ENCODE measurements at regions not wholly inside any gene's neighbourhood (a gene's known extent, or its start where the extent isn't known, plus 50 kb on each side); places are given as distances from the start of the nearest gene placed in this dataset.

DNA sequence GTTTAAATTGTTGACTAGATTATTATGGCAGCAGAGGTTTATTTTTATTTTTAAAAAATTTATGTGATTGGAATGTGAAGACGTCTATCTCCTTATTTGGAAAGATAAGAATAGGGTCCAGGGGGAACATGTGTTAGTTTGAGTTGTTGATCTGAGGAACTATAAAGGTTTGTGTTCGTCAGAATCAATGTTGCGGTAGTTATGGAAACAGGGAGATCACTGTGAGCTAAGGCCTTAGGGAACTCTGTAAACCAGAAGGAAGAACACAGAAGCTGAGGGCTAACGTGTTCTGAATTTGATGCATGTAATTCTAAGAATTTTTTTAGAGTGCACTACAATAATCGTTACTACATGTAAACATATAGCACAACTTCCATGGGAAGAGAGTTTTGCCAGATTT, 168.5 kb upstream of the ZSWIM2 start:
- no peaks in the 10 kb centered on the region for H3K4me1 ChIP-seq (ENCODE audit: control insufficient read depth in 2 of 2, insufficient read depth in 2 of 2, low read length in 1 of 2)
- no peaks in the 10 kb centered on the region for H3K27me3 ChIP-seq (ENCODE audit: control insufficient read depth in 1 of 2, insufficient read depth in 2 of 2, low read length in 2 of 2)
- H3K36me3 ChIP-seq (ENCODE audit: control insufficient read depth in 2 of 2, insufficient read depth in 2 of 2, low read length in 1 of 2), result no peaks in the 10 kb centered on the region
- no peak overlapping the region for H3K27ac ChIP-seq (ENCODE audit: low read depth in 2 of 2, low read length in 1 of 2)
- no peak overlapping the region for H3K4me3 ChIP-seq (ENCODE audit: low read depth in 1 of 2, low read length in 2 of 2)
- no peaks in the 10 kb centered on the region for H3K9me3 ChIP-seq (ENCODE audit: control insufficient read depth in 2 of 2, insufficient read depth in 1 of 2, low read depth in 1 of 2, low read length in 1 of 2)
- WGBS, 2 donors, result 71 to 77% methylated on average over 5 of the region's 5 CpGs

DNA sequence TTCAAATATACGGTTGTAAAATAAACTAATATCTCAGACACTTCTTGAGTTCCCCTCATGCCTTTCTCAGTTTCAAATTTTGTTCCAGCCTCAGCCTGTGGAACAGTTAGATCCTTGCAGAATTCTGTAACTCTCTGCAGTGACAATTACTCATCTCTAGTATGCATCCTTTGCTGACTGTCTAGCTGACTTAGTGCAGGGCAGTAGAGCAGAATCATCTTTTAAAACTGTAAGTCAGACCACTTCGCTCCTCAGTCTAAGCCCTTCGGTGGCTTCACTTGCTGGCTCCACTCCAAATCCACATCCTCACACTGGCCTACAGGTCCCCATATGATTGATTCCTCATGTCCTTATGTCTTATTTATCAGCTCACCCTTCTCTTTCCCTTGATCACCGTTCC, 164.1 kb upstream of the ZSWIM2 start:
- H3K4me3 ChIP-seq (ENCODE audit: low read depth in 1 of 2, low read length in 2 of 2), result no peak overlapping the region
- 69 to 75% methylated on average over 4 of the region's 4 CpGs for WGBS, 2 donors
- no peaks in the 10 kb centered on the region for H3K9me3 ChIP-seq (ENCODE audit: control insufficient read depth in 2 of 2, insufficient read depth in 1 of 2, low read depth in 1 of 2, low read length in 1 of 2)
- no peaks in the 10 kb centered on the region for H3K36me3 ChIP-seq (ENCODE audit: control insufficient read depth in 2 of 2, insufficient read depth in 2 of 2, low read length in 1 of 2)
- H3K27ac ChIP-seq (ENCODE audit: low read depth in 2 of 2, low read length in 1 of 2), result no peak overlapping the region
- H3K27me3 ChIP-seq (ENCODE audit: control insufficient read depth in 1 of 2, insufficient read depth in 2 of 2, low read length in 2 of 2), result no peaks in the 10 kb centered on the region
- no peaks in the 10 kb centered on the region for H3K4me1 ChIP-seq (ENCODE audit: control insufficient read depth in 2 of 2, insufficient read depth in 2 of 2, low read length in 1 of 2)

DNA sequence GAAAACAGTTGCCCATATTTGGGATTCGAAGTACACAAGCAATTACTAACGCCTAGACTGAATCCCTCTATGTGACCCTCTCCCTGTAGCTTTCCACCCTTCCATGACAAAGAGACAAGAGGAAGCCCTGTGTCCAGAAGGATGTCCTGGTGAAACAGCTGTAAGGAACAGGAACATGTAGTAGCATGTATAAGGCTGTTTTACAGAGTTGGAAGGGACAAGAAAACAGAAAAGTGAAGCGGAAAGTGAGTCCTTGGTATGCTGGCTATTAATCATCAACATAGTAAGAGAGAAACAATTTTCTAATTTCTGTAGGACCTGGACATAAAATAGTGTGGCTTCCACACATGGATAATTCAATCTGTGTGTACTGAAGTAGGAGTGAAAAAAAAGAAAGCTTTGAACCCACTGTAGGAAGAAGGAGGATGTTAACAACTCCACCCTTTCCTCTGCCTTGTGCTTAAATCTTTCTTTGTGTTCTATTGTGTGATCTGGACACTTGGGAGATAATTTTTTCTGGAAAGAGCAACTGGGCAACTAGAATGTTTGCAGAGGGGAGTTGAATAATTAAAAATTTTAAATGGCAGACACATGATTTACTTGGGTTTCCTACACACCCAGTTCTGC, 162.3 kb upstream of the ZSWIM2 start:
- no peaks in the 10 kb centered on the region for H3K4me1 ChIP-seq (ENCODE audit: control insufficient read depth in 2 of 2, insufficient read depth in 2 of 2, low read length in 1 of 2)
- H3K9me3 ChIP-seq (ENCODE audit: control insufficient read depth in 2 of 2, insufficient read depth in 1 of 2, low read depth in 1 of 2, low read length in 1 of 2), result no peaks in the 10 kb centered on the region
- 77 to 79% methylated on average over 3 of the region's 3 CpGs for WGBS, 2 donors
- no peak overlapping the region for H3K27ac ChIP-seq (ENCODE audit: low read depth in 2 of 2, low read length in 1 of 2)
- no peaks in the 10 kb centered on the region for H3K27me3 ChIP-seq (ENCODE audit: control insufficient read depth in 1 of 2, insufficient read depth in 2 of 2, low read length in 2 of 2)
- H3K36me3 ChIP-seq (ENCODE audit: control insufficient read depth in 2 of 2, insufficient read depth in 2 of 2, low read length in 1 of 2), result no peaks in the 10 kb centered on the region
- no peak overlapping the region for H3K4me3 ChIP-seq (ENCODE audit: low read depth in 1 of 2, low read length in 2 of 2)

DNA sequence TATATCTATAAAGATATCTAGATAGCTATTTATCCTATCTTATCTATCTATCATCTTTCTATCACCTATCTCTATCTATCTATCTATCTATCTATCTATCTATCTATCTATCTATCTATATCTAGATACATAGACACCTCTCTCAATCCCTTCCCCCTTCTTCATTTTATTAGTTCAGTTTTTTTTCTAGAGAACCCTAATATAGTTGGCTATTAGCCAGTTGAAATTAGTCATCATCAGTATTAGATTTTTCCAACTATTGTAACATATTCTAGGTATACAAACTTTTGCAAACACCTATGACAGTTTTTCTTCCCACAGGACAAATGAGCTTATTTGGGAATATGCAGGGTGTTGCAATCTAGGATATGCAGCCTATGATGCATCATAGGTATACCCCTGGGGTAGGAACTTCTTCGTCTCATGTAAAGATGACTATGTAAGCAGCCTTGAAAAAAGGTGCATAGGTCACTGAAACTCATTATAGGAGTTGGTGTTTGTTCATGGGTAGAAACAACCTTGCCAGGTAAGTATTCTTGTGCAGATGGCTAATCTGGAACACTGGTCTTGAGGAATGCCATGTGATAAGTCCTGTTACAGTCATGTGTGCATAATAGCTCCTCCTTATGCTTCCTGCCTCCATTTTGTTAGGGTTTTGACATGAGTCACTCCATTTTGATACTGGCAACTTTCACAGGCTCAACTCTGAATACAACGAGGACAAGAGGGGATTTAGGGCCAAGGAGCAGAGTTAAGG, 160.7 kb upstream of the ZSWIM2 start:
- no peaks in the 10 kb centered on the region for H3K27me3 ChIP-seq (ENCODE audit: control insufficient read depth in 1 of 2, insufficient read depth in 2 of 2, low read length in 2 of 2)
- H3K27ac ChIP-seq (ENCODE audit: low read depth in 2 of 2, low read length in 1 of 2), result no peak overlapping the region
- H3K36me3 ChIP-seq (ENCODE audit: control insufficient read depth in 2 of 2, insufficient read depth in 2 of 2, low read length in 1 of 2), result no peaks in the 10 kb centered on the region
- H3K9me3 ChIP-seq (ENCODE audit: control insufficient read depth in 2 of 2, insufficient read depth in 1 of 2, low read depth in 1 of 2, low read length in 1 of 2), result no peaks in the 10 kb centered on the region
- no peaks in the 10 kb centered on the region for H3K4me1 ChIP-seq (ENCODE audit: control insufficient read depth in 2 of 2, insufficient read depth in 2 of 2, low read length in 1 of 2)
- WGBS, 2 donors, result 64 to 70% methylated on average over 2 of the region's 2 CpGs
- no peak overlapping the region for H3K4me3 ChIP-seq (ENCODE audit: low read depth in 1 of 2, low read length in 2 of 2)

DNA sequence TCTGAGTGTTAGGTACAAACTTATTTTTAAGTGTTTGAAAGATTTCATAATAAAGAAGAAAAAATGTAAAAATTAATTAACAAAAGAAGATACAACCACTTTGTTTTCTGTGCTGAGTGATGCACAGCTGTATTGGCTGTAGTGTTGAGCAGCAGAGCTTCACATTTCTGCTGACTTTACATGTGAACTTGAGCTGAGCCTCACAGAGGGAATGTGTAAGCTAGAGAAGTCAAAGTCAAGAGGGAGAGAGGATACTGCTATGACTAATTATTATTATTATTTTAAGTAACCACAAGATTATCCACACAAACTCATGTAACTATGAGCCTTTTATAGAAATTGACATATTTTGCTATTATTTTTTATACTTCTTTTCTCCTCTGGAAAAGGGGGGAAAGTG, 159.1 kb upstream of the ZSWIM2 start:
- Histone ChIP-seq H3K27me3 (ENCODE audit: control insufficient read depth in 1 of 2, insufficient read depth in 2 of 2, low read length in 2 of 2) (no peaks in the 10 kb centered on the region), H3K4me3 (ENCODE audit: low read depth in 1 of 2, low read length in 2 of 2) (no peak overlapping the region), H3K27ac (ENCODE audit: low read depth in 2 of 2, low read length in 1 of 2) (no peak overlapping the region), H3K36me3 (ENCODE audit: control insufficient read depth in 2 of 2, insufficient read depth in 2 of 2, low read length in 1 of 2) (no peaks in the 10 kb centered on the region), H3K9me3 (ENCODE audit: control insufficient read depth in 2 of 2, insufficient read depth in 1 of 2, low read depth in 1 of 2, low read length in 1 of 2) (no peaks in the 10 kb centered on the region), H3K4me1 (ENCODE audit: control insufficient read depth in 2 of 2, insufficient read depth in 2 of 2, low read length in 1 of 2) (no peaks in the 10 kb centered on the region)

DNA sequence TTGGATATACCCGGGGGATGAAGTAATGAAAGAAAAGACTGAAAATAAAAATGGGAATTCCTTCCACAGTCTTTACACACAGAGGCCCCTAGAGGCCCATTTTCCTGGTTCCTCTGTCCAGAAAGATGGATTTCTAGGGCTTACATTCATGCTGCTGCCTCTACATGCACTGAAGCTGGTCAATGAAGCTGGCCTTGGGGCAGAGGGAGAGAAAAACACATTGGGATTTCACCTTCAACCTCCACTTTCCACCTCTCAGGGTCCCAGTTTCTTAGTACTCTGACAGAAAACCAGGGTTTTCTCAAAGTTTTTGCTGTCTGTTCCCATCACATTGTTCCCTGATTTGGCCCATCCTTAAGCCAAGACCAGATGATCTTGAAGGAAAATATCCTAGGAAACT, 154.6 kb upstream of the ZSWIM2 start:
- WGBS, 2 donors, result 69 to 72% methylated on average over 1 of the region's 1 CpG

DNA sequence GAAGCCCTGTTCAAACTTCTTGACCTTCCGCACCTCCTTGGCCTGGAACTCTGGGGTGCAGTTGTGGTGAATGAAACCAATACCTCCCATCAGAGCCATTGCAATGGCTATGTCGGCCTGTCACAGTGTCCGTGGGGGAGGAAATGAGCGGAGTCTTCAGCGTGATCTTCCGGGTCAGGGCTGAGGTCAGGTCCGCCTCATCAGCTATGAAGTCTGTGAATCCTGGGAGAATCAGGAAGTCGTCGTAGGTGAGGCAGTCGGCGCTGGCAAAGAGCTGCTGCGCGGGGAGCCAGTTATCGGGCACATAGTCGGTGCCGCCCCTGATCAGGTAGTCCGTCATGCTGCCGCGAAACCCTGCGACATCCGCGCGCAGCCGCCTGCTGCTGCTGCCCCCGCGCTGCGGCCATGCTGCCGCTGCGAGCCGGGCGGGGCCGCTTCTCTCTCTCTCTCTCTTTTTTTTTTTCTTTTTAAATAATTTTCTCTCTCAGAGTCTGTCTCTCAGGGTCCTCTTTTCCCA, 154.1 kb upstream of the ZSWIM2 start:
- Histone ChIP-seq H3K4me3 (ENCODE audit: low read depth in 1 of 2, low read length in 2 of 2) (peak overlapping the region in 1 of 2 donors; percentile 34), H3K36me3 (ENCODE audit: control insufficient read depth in 2 of 2, insufficient read depth in 2 of 2, low read length in 1 of 2) (no peaks in the 10 kb centered on the region), H3K27me3 (ENCODE audit: control insufficient read depth in 1 of 2, insufficient read depth in 2 of 2, low read length in 2 of 2) (no peaks in the 10 kb centered on the region), H3K27ac (ENCODE audit: low read depth in 2 of 2, low read length in 1 of 2) (no peak overlapping the region), H3K4me1 (ENCODE audit: control insufficient read depth in 2 of 2, insufficient read depth in 2 of 2, low read length in 1 of 2) (no peaks in the 10 kb centered on the region), H3K9me3 (ENCODE audit: control insufficient read depth in 2 of 2, insufficient read depth in 1 of 2, low read depth in 1 of 2, low read length in 1 of 2) (peaks cover 0 to 3% of the 10 kb centered on the region in 2 donors)
- WGBS, 2 donors, result 75 to 87% methylated on average over 32 of the region's 32 CpGs

More for the DNA sequence above, 154.6 kb upstream of the ZSWIM2 start:
- H3K4me3 ChIP-seq (ENCODE audit: low read depth in 1 of 2, low read length in 2 of 2), result peak overlapping the region in 1 of 2 donors; percentile 34
- H3K9me3 ChIP-seq (ENCODE audit: control insufficient read depth in 2 of 2, insufficient read depth in 1 of 2, low read depth in 1 of 2, low read length in 1 of 2), result peaks cover 0 to 3% of the 10 kb centered on the region in 2 donors
- no peaks in the 10 kb centered on the region for H3K4me1 ChIP-seq (ENCODE audit: control insufficient read depth in 2 of 2, insufficient read depth in 2 of 2, low read length in 1 of 2)
- no peaks in the 10 kb centered on the region for H3K36me3 ChIP-seq (ENCODE audit: control insufficient read depth in 2 of 2, insufficient read depth in 2 of 2, low read length in 1 of 2)
- no peaks in the 10 kb centered on the region for H3K27me3 ChIP-seq (ENCODE audit: control insufficient read depth in 1 of 2, insufficient read depth in 2 of 2, low read length in 2 of 2)
- no peak overlapping the region for H3K27ac ChIP-seq (ENCODE audit: low read depth in 2 of 2, low read length in 1 of 2)

DNA sequence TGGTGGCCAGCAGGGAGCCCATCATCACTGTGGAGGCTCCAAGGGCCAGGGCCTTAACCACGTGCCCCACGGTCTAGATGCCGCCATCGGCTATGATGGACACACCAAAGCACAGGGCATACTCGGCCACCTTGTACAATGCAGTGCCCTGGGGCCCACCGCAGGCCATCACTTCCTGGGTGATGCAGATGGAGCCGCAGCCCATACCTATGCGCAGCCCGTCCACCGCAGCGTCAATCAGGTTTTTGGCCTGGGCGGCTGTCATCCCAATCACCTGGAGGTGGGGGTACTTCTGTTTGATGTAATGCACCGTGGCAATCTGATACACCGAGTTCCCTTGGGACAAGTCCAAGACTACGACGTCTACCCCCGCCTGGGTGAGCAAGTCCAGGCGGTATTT, 153.3 kb upstream of the ZSWIM2 start:
- WGBS, 2 donors, result 93 to 95% methylated on average over 18 of the region's 18 CpGs
- no peak overlapping the region for H3K27ac ChIP-seq (ENCODE audit: low read depth in 2 of 2, low read length in 1 of 2)
- peaks cover 0 to 3% of the 10 kb centered on the region in 2 donors for H3K9me3 ChIP-seq (ENCODE audit: control insufficient read depth in 2 of 2, insufficient read depth in 1 of 2, low read depth in 1 of 2, low read length in 1 of 2)
- H3K36me3 ChIP-seq (ENCODE audit: control insufficient read depth in 2 of 2, insufficient read depth in 2 of 2, low read length in 1 of 2), result no peaks in the 10 kb centered on the region
- H3K4me3 ChIP-seq (ENCODE audit: low read depth in 1 of 2, low read length in 2 of 2), result no peak overlapping the region
- H3K4me1 ChIP-seq (ENCODE audit: control insufficient read depth in 2 of 2, insufficient read depth in 2 of 2, low read length in 1 of 2), result no peaks in the 10 kb centered on the region
- no peaks in the 10 kb centered on the region for H3K27me3 ChIP-seq (ENCODE audit: control insufficient read depth in 1 of 2, insufficient read depth in 2 of 2, low read length in 2 of 2)

DNA sequence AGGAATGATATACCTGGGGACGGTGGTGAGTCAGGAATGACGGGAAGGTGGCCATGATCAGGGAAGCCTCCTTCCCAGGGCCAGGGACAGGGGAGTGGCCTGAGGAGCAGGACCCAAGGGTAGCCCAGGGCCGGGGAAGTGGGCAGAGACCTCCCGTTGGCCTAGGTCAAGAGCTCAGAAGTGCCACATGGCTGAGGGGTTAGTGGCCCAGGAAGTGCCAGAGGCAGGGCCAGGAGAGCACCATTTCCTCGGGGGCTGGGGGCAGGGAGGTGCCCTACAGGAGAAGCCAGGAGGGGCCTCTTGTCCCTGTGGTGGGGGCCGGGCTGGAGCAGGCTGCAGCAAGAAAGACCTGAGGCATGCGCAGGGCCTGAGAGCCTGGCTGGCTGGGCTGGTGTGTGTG, 152.3 kb upstream of the ZSWIM2 start:
- Histone ChIP-seq H3K36me3 (ENCODE audit: control insufficient read depth in 2 of 2, insufficient read depth in 2 of 2, low read length in 1 of 2) (no peaks in the 10 kb centered on the region), H3K4me1 (ENCODE audit: control insufficient read depth in 2 of 2, insufficient read depth in 2 of 2, low read length in 1 of 2) (no peaks in the 10 kb centered on the region), H3K27me3 (ENCODE audit: control insufficient read depth in 1 of 2, insufficient read depth in 2 of 2, low read length in 2 of 2) (no peaks in the 10 kb centered on the region), H3K9me3 (ENCODE audit: control insufficient read depth in 2 of 2, insufficient read depth in 1 of 2, low read depth in 1 of 2, low read length in 1 of 2) (peaks cover 0 to 3% of the 10 kb centered on the region in 2 donors), H3K4me3 (ENCODE audit: low read depth in 1 of 2, low read length in 2 of 2) (no peak overlapping the region), H3K27ac (ENCODE audit: low read depth in 2 of 2, low read length in 1 of 2) (no peak overlapping the region)
- WGBS, 2 donors, result 95 to 96% methylated on average over 7 of the region's 7 CpGs

DNA sequence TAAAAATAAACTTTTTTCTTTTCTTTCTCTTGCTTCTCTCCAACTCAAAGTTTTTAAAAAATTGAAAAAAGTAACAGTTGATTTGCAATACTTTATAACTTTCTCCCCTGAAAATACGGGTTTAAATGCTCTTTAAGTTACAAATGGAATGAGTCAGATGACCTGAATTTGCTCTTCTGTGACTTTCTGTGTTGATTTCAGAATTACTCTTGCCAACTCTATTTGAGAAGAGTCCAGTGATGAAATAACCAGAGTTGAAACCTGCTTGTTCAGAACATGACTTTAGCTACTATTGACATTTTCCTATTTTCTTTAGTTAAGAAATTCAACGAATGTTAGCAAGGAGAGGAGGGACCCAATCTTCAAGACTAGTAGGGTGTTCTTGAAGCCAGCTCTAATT, 146.1 kb upstream of the ZSWIM2 start:
- H3K4me3 ChIP-seq (ENCODE audit: low read depth in 1 of 2, low read length in 2 of 2), result no peak overlapping the region
- H3K27me3 ChIP-seq (ENCODE audit: control insufficient read depth in 1 of 2, insufficient read depth in 2 of 2, low read length in 2 of 2), result no peaks in the 10 kb centered on the region
- 34 to 41% methylated on average over 2 of the region's 2 CpGs for WGBS, 2 donors
- H3K27ac ChIP-seq (ENCODE audit: low read depth in 2 of 2, low read length in 1 of 2), result no peak overlapping the region
- no peaks in the 10 kb centered on the region for H3K36me3 ChIP-seq (ENCODE audit: control insufficient read depth in 2 of 2, insufficient read depth in 2 of 2, low read length in 1 of 2)
- no peaks in the 10 kb centered on the region for H3K9me3 ChIP-seq (ENCODE audit: control insufficient read depth in 2 of 2, insufficient read depth in 1 of 2, low read depth in 1 of 2, low read length in 1 of 2)
- no peaks in the 10 kb centered on the region for H3K4me1 ChIP-seq (ENCODE audit: control insufficient read depth in 2 of 2, insufficient read depth in 2 of 2, low read length in 1 of 2)
